ENCODE measurements at regions not wholly inside any gene's neighbourhood (a gene's known extent, or its start where the extent isn't known, plus 50 kb on each side); places are given as distances from the start of the nearest gene placed in this dataset.
A peak's percentile ranks its signal among the peaks of the same experiment; 100 is the strongest.

GRCh38 chr20:23193801-23194384 is 107.8 kb upstream of the CD93 start (continued):
- TF ChIP-seq ZNF444 (CRISPR knock-in tag; IDR thresholded peaks at IDR 0.05), result no peak
- no peak for TF ChIP-seq ZNF445 (CRISPR knock-in tag; IDR thresholded peaks at IDR 0.05; ENCODE audit: low read depth)
- no peak for TF ChIP-seq XRCC5 (IDR thresholded peaks at IDR 0.05; ENCODE audit: low read depth, low read length)
- no peak for TF ChIP-seq RFX5 (IDR thresholded peaks at IDR 0.05; ENCODE audit: low read depth, low read length)
- no peak for TF ChIP-seq KLF10 (CRISPR knock-in tag; IDR thresholded peaks at IDR 0.05)
- no peak for TF ChIP-seq NBN (IDR thresholded peaks at IDR 0.05; ENCODE audit: low read depth)
- 0 out of 2 replicates have a peak, but pooled peaks have one; percentile 29 for TF ChIP-seq DIDO1 (tag; IDR thresholded peaks at IDR 0.05; ENCODE audit: low read depth)
- peak; percentile 91 for TF ChIP-seq ATF7 (IDR thresholded peaks at IDR 0.05)
- no peak for TF ChIP-seq ZNF280A (IDR thresholded peaks at IDR 0.05; ENCODE audit: low read depth, partially characterized antibody)
- TF ChIP-seq, protein P1, sequence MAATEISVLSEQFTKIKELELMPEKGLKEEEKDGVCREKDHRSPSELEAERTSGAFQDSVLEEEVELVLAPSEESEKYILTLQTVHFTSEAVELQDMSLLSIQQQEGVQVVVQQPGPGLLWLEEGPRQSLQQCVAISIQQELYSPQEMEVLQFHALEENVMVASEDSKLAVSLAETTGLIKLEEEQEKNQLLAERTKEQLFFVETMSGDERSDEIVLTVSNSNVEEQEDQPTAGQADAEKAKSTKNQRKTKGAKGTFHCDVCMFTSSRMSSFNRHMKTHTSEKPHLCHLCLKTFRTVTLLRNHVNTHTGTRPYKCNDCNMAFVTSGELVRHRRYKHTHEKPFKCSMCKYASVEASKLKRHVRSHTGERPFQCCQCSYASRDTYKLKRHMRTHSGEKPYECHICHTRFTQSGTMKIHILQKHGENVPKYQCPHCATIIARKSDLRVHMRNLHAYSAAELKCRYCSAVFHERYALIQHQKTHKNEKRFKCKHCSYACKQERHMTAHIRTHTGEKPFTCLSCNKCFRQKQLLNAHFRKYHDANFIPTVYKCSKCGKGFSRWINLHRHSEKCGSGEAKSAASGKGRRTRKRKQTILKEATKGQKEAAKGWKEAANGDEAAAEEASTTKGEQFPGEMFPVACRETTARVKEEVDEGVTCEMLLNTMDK (IDR thresholded peaks at IDR 0.05; ENCODE audit: borderline replicate concordance, insufficient read depth, low read depth, low read length, poor library complexity, severe bottlenecking), result no peak
- no peak for TF ChIP-seq MAFK (IDR thresholded peaks at IDR 0.05; ENCODE audit: low read length)
- no peak for TF ChIP-seq HDAC8 (tag; IDR thresholded peaks at IDR 0.05)
- TF ChIP-seq XRCC3 (IDR thresholded peaks at IDR 0.05), result no peak
- no peak for TF ChIP-seq MEIS2 (IDR thresholded peaks at IDR 0.05; ENCODE audit: partially characterized antibody)
- no peak for TF ChIP-seq BRCA1 (IDR thresholded peaks at IDR 0.05)
- no peak for TF ChIP-seq BRCA1 (CRISPR knock-in tag; IDR thresholded peaks at IDR 0.05)
- no peak for TF ChIP-seq NFYB (IDR thresholded peaks at IDR 0.05; ENCODE audit: extremely low read depth, insufficient read length)
- 0 out of 2 replicates have a peak, but pooled peaks have one; percentile 36 for TF ChIP-seq JUN (IDR thresholded peaks at IDR 0.05; ENCODE audit: borderline replicate concordance, low read depth, low read length)
- no peak for TF ChIP-seq JUN (CRISPR knock-in tag; IDR thresholded peaks at IDR 0.05; ENCODE audit: borderline replicate concordance)
- no peak for TF ChIP-seq NFIC (IDR thresholded peaks at IDR 0.05)
- no peak for TF ChIP-seq SREBF1 (IDR thresholded peaks at IDR 0.05; ENCODE audit: borderline replicate concordance, low read depth, low read length)
- 0 out of 4 replicates have a peak, but pooled peaks of 1 of the 2 experiments have one; percentile 58 for TF ChIP-seq TRIM24 (IDR thresholded peaks at IDR 0.05)
- TF ChIP-seq ESRRA (IDR thresholded peaks at IDR 0.05; ENCODE audit: borderline replicate concordance, low read depth), result no peak
- TF ChIP-seq, protein P2, sequence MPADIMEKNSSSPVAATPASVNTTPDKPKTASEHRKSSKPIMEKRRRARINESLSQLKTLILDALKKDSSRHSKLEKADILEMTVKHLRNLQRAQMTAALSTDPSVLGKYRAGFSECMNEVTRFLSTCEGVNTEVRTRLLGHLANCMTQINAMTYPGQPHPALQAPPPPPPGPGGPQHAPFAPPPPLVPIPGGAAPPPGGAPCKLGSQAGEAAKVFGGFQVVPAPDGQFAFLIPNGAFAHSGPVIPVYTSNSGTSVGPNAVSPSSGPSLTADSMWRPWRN (IDR thresholded peaks at IDR 0.05; ENCODE audit: low read depth), result no peak
